Activated T-cell treated with anti-CD3 and anti-CD28 coated beads, Interleukin-2, amount 50 U/mL, for 72 hours (primary cell): ENCODE measurements at regions not wholly inside any gene's neighbourhood (a gene's known extent, or its start where the extent isn't known, plus 50 kb on each side); places are given as distances from the start of the nearest gene placed in this dataset.

Experiments
- ATAC-seq, 2 donors: fragments of 150-1000 bp; cut with Tn5 transposase; replicated peaks in 1 of 2; 2 replicates each; pipeline ENCODE4 v1.10.0; 2021; ENCODE audit warnings: moderate library complexity in 2 of 2, mild to moderate bottlenecking in 1 of 2
- DNase-seq, 2 donors: peaks; one replicate each; pipeline ENCODE4 v3.0.0; 2021 to 2022; ENCODE audit warnings: mixed read lengths in 1 of 2
- H3K27ac Mint-ChIP-seq: one replicate; pipeline ENCODE4 v1.8.0; 2022; ENCODE audit warnings: mild to moderate bottlenecking, moderate library complexity, mixed read lengths
- H3K27me3 Mint-ChIP-seq: one replicate; pipeline ENCODE4 v1.8.0; 2022; ENCODE audit warnings: low read depth, mixed read lengths
- H3K36me3 Mint-ChIP-seq, 2 donors: one replicate each; pipeline ENCODE4 v1.8.0; 2022; ENCODE audit warnings: mixed read lengths in 2 of 2, mild to moderate bottlenecking in 1 of 2; ENCODE audit not compliant: insufficient read depth in 2 of 2
- H3K4me1 Mint-ChIP-seq: one replicate; pipeline ENCODE4 v1.8.0; 2022; ENCODE audit warnings: low read depth, mixed read lengths
- H3K4me3 Mint-ChIP-seq, 2 donors: one replicate each; pipeline ENCODE4 v1.8.0; 2022; ENCODE audit warnings: mild to moderate bottlenecking in 2 of 2, mixed read lengths in 2 of 2, moderate library complexity in 2 of 2
- H3K9me3 Mint-ChIP-seq, 2 donors: one replicate each; pipeline ENCODE4 v1.8.0; 2022; ENCODE audit warnings: mixed read lengths in 2 of 2

DNA sequence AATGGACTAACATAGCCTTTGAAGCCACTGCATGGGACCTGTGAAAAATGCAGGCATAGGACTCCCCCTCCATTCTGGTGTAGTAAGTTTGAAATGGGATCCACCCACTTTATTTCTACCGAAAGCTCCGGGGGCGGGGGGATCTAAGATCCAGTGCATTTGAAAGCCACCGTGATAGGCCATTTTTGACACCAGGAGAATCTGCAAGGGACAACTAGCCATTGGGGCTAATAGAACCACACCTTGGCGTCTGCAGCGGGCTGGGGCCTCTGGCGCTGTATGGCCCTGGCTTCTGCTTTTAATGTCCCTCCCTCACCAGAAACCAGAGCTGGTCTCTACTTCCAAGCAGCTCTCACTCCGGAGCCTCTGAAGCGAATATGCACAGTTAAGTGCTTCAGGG is 60.1 kb upstream of the GPR26 start:
- peaks cover 1 to 3% of the 10 kb centered on the region in 2 donors for H3K9me3 Mint-ChIP-seq
- H3K4me1 Mint-ChIP-seq, result no peaks in the 10 kb centered on the region
- peaks cover 36% of the 10 kb centered on the region for H3K27me3 Mint-ChIP-seq
- H3K4me3 Mint-ChIP-seq, result no peak overlapping the region
- DNase-seq (no peak), ATAC-seq (no peak)
- H3K36me3 Mint-ChIP-seq, result peaks cover 0 to 3% of the 10 kb centered on the region in 2 donors
- no peak overlapping the region for H3K27ac Mint-ChIP-seq

GRCh38 chr10:123606955-123607354 is 59.2 kb upstream of the GPR26 start:
- Mint-ChIP-seq H3K9me3 (peaks cover 1% of the 10 kb centered on the region in 2 donors), H3K27me3 (peaks cover 27% of the 10 kb centered on the region), H3K27ac (no peak overlapping the region), H3K4me3 (no peak overlapping the region), H3K36me3 (peaks cover 0 to 3% of the 10 kb centered on the region in 2 donors), H3K4me1 (no peaks in the 10 kb centered on the region)
- no peak for DNase-seq
- ATAC-seq, result no peak

GRCh38 chr10:123607386-123607785 is 58.8 kb upstream of the GPR26 start:
- ATAC-seq (no peak), DNase-seq (no peak)

GRCh38 chr10:123608047-123608446 is 58.1 kb upstream of the GPR26 start:
- no peak for ATAC-seq
- peaks cover 26% of the 10 kb centered on the region for H3K27me3 Mint-ChIP-seq
- DNase-seq, result no peak
- H3K4me1 Mint-ChIP-seq, result no peaks in the 10 kb centered on the region
- no peak overlapping the region for H3K4me3 Mint-ChIP-seq
- peaks cover 0 to 3% of the 10 kb centered on the region in 2 donors for H3K36me3 Mint-ChIP-seq
- peaks cover 1% of the 10 kb centered on the region in 2 donors for H3K9me3 Mint-ChIP-seq
- no peak overlapping the region for H3K27ac Mint-ChIP-seq

More at GRCh38 chr10:123607386-123607785, 58.8 kb upstream of the GPR26 start:
- no peaks in the 10 kb centered on the region for H3K4me1 Mint-ChIP-seq
- no peak overlapping the region for H3K27ac Mint-ChIP-seq
- peaks cover 1% of the 10 kb centered on the region in 2 donors for H3K9me3 Mint-ChIP-seq
- peaks cover 0 to 3% of the 10 kb centered on the region in 2 donors for H3K36me3 Mint-ChIP-seq
- H3K27me3 Mint-ChIP-seq, result peaks cover 26% of the 10 kb centered on the region
- H3K4me3 Mint-ChIP-seq, result no peak overlapping the region

DNA sequence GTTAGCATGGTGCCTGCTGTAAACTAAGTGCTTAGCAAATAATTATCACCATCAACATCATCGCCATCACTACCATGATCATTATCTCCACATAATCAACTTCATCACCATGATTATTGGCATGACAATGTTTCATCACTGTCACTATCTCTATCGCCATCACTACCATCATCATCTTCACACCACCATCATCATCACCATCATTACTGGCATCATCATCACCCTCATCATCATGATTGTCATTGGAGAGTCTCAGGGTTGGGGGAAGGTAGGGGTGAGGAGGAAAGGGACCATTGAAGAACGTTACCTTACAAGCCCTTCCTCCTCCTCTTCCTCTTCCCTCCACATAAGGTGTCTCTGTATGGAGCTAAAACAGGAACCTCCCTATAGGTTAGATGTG is 54.9 kb upstream of the GPR26 start:
- Mint-ChIP-seq H3K36me3 (peaks cover 0 to 2% of the 10 kb centered on the region in 2 donors), H3K27me3 (peaks cover 10% of the 10 kb centered on the region), H3K4me1 (no peaks in the 10 kb centered on the region), H3K27ac (no peak overlapping the region), H3K9me3 (peaks cover 0 to 1% of the 10 kb centered on the region in 2 donors), H3K4me3 (no peak overlapping the region)
- ATAC-seq, result no peak
- no peak for DNase-seq

GRCh38 chr10:123611876-123612275 is 54.3 kb upstream of the GPR26 start:
- Mint-ChIP-seq H3K4me3 (no peak overlapping the region), H3K4me1 (no peaks in the 10 kb centered on the region), H3K9me3 (peaks cover 0 to 1% of the 10 kb centered on the region in 2 donors), H3K27ac (no peak overlapping the region), H3K27me3 (peaks cover 7% of the 10 kb centered on the region), H3K36me3 (peaks cover 0 to 2% of the 10 kb centered on the region in 2 donors)
- DNase-seq (no peak), ATAC-seq (no peak)

DNA sequence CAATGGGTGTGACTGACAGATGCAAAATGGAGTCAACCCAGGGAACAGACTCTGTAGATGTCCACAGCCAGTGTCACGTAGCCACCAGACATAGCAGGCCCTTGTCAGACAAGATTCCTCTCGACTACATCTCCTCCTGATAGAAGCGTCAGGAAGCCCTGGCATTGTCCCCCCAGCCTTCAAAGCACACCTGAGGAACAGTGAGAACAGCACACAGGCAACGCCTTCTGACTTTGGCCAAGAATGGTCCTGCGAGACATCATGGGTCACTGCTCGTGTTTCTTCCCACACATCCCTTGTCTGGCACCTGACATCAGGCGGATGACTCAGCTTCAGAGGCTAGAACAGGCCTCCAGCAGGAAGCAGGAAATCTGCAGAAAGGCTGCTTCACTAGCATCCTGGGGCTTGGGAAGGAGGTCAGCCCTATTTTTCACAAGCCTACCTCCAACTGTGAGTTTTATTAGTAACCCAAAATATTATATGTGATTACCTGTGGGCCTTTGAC is 52.8 kb upstream of the GPR26 start:
- no peak for ATAC-seq
- Mint-ChIP-seq H3K27me3 (no peaks in the 10 kb centered on the region), H3K4me1 (no peaks in the 10 kb centered on the region), H3K36me3 (peaks cover 0 to 2% of the 10 kb centered on the region in 2 donors), H3K4me3 (no peak overlapping the region), H3K27ac (no peak overlapping the region), H3K9me3 (peaks cover 0 to 1% of the 10 kb centered on the region in 2 donors)
- no peak for DNase-seq

DNA sequence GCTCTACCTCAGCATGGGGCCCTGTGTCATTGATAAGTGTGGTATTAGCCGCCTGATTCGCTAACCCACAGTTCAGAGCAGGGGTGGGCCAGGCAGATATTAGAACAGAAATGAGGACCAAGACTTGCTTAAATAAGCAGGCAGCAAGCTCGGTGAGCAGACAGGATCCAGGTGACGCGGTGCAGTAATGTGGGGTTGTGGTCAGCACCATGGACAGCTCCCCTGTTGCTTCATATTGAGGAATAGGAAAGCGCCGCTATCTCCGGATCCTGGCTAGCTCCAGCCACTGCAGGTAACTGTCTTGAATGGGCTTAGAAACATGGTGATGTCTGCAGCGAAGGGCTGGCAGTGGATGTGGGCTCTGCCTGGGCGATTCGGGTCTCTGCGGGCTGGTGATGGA is 51.3 kb upstream of the GPR26 start:
- H3K4me3 Mint-ChIP-seq, result no peak overlapping the region
- H3K27me3 Mint-ChIP-seq, result no peaks in the 10 kb centered on the region
- H3K4me1 Mint-ChIP-seq, result no peaks in the 10 kb centered on the region
- peaks cover 0 to 2% of the 10 kb centered on the region in 2 donors for H3K36me3 Mint-ChIP-seq
- peaks cover 0 to 1% of the 10 kb centered on the region in 2 donors for H3K9me3 Mint-ChIP-seq
- H3K27ac Mint-ChIP-seq, result no peak overlapping the region
- ATAC-seq (no peak), DNase-seq (peak; percentile 39 to 43)
